ENCODE measurements at regions not wholly inside any gene's neighbourhood (a gene's known extent, or its start where the extent isn't known, plus 50 kb on each side); places are given as distances from the start of the nearest gene placed in this dataset.

GRCh38 chr11:116173941-116174911, 598.6 kb downstream of the BUD13 start:
- no peak for TF ChIP-seq SP5 (CRISPR knock-in tag; IDR thresholded peaks at IDR 0.05; ENCODE audit: borderline replicate concordance, low read depth)
- TF ChIP-seq SMAD9 (CRISPR knock-in tag; IDR thresholded peaks at IDR 0.05), result no peak
- no peak for TF ChIP-seq ZSCAN21 (CRISPR knock-in tag; IDR thresholded peaks at IDR 0.05; ENCODE audit: borderline replicate concordance)
- TF ChIP-seq ZNF644 (CRISPR knock-in tag; IDR thresholded peaks at IDR 0.05; ENCODE audit: low read depth), result no peak
- no peak for TF ChIP-seq FOSL1 (CRISPR knock-in tag; IDR thresholded peaks at IDR 0.05; ENCODE audit: borderline replicate concordance)
- no peak for TF ChIP-seq HNF4A (CRISPR knock-in tag; IDR thresholded peaks at IDR 0.05)
- no peak for TF ChIP-seq ZNF510 (CRISPR knock-in tag; IDR thresholded peaks at IDR 0.05; ENCODE audit: low read depth)
- TF ChIP-seq STAT5B (CRISPR knock-in tag; IDR thresholded peaks at IDR 0.05), result no peak
- ChIA-PET CTCF (ENCODE audit: low intra/inter-chr PET ratio, low total read pairs) (no interaction called here), POLR2A (no interaction called here)
- BruUV-seq (replicated peaks), result no TSS peak
- Histone ChIP-seq H3K4me3 (replicated peaks in 1 of 3; ENCODE audit: insufficient read depth in 1 of 3, low read depth in 2 of 3, low read length in 3 of 3) (no peak overlapping the region), H3K9me3 (ENCODE audit: low read length) (no peaks in the 10 kb centered on the region), H3K27me3 (ENCODE audit: control insufficient read depth in 1 of 2, insufficient read depth in 2 of 2, low read length in 2 of 2) (0 out of 5 replicates have a peak, but pooled peaks cover 0 to 2% of the 10 kb centered on the region in 2 experiments), H3K4me2 (ENCODE audit: low read depth, low read length) (no peak overlapping the region), H3K9ac (ENCODE audit: insufficient read depth, low read depth, low read length) (no peak overlapping the region), H3K79me2 (ENCODE audit: insufficient read depth, low read length) (no peaks in the 10 kb centered on the region), H3K27ac (ENCODE audit: extremely low read length, insufficient read depth, low read length) (no peak overlapping the region), H3K4me1 (ENCODE audit: insufficient read depth, low read length) (peaks cover 5% of the 10 kb centered on the region; the same call in 1 of the 2 replicates), H2AFZ (ENCODE audit: low read length) (no peak overlapping the region), H3K36me3 (replicated peaks in 1 of 2; ENCODE audit: control insufficient read depth in 1 of 2, insufficient read depth in 2 of 2, low read length in 2 of 2) (no peaks in the 10 kb centered on the region), H4K20me1 (ENCODE audit: insufficient read depth, low read length) (no peaks in the 10 kb centered on the region)
- ATAC-seq (no peak), FAIRE-seq (no peak), DNase-seq (ENCODE audit: low spot score) (no peak)
- in situ Hi-C loops (cut with HindIII; ENCODE audit: extremely low pct_ligation_motif_present, low pct_unique_long_range_greater_than_20kb), result no loop called here
- intact Hi-C loops (cut with micrococcal nuclease; ENCODE audit: unreplicated experiment), result no loop called here
- 64% methylated on average over 19 of the region's 20 CpGs for WGBS (ENCODE audit: low lambda C conversion rate)

GRCh38 chr11:116173506-116173905, 599.3 kb downstream of the BUD13 start:
- WGBS (ENCODE audit: low lambda C conversion rate), result 45% methylated on average over 4 of the region's 4 CpGs
- ATAC-seq (no peak), FAIRE-seq (no peak), DNase-seq (ENCODE audit: low spot score) (no peak)
- Histone ChIP-seq H3K27me3 (ENCODE audit: control insufficient read depth in 1 of 2, insufficient read depth in 2 of 2, low read length in 2 of 2) (0 out of 5 replicates have a peak, but pooled peaks cover 0 to 2% of the 10 kb centered on the region in 2 experiments), H4K20me1 (ENCODE audit: insufficient read depth, low read length) (no peaks in the 10 kb centered on the region), H3K27ac (ENCODE audit: extremely low read length, insufficient read depth, low read length) (no peak overlapping the region), H3K4me1 (ENCODE audit: insufficient read depth, low read length) (peaks cover 5% of the 10 kb centered on the region; the same call in 1 of the 2 replicates), H3K9me3 (ENCODE audit: low read length) (no peaks in the 10 kb centered on the region), H3K9ac (ENCODE audit: insufficient read depth, low read depth, low read length) (no peak overlapping the region), H2AFZ (ENCODE audit: low read length) (no peak overlapping the region), H3K4me2 (ENCODE audit: low read depth, low read length) (no peak overlapping the region), H3K4me3 (replicated peaks in 1 of 3; ENCODE audit: insufficient read depth in 1 of 3, low read depth in 2 of 3, low read length in 3 of 3) (no peak overlapping the region), H3K36me3 (replicated peaks in 1 of 2; ENCODE audit: control insufficient read depth in 1 of 2, insufficient read depth in 2 of 2, low read length in 2 of 2) (no peaks in the 10 kb centered on the region), H3K79me2 (ENCODE audit: insufficient read depth, low read length) (no peaks in the 10 kb centered on the region)
- in situ Hi-C loops (cut with HindIII; ENCODE audit: extremely low pct_ligation_motif_present, low pct_unique_long_range_greater_than_20kb) (no loop called here), intact Hi-C loops (cut with micrococcal nuclease; ENCODE audit: unreplicated experiment) (no loop called here)
- BruUV-seq (replicated peaks), result no TSS peak
- ChIA-PET CTCF (ENCODE audit: low intra/inter-chr PET ratio, low total read pairs) (no interaction called here), POLR2A (no interaction called here)
- TF ChIP-seq ZNF724P (CRISPR knock-in tag; IDR thresholded peaks at IDR 0.05; ENCODE audit: borderline replicate concordance) (no peak), FOXA1 (IDR thresholded peaks at IDR 0.05) (no peak), FOXA1 (CRISPR knock-in tag; IDR thresholded peaks at IDR 0.05) (no peak), NAIF1 (CRISPR knock-in tag; IDR thresholded peaks at IDR 0.05; ENCODE audit: borderline replicate concordance) (no peak), SNAI1 (CRISPR knock-in tag; IDR thresholded peaks at IDR 0.05; ENCODE audit: borderline replicate concordance) (no peak), ZNF256 (CRISPR knock-in tag; conservative IDR thresholded peaks at IDR 0.05) (no peak), ZNF234 (CRISPR knock-in tag; conservative IDR thresholded peaks at IDR 0.05) (no peak), BRCA1 (CRISPR knock-in tag; IDR thresholded peaks at IDR 0.05) (no peak), ZMYM3 (CRISPR knock-in tag; IDR thresholded peaks at IDR 0.05) (no peak), ZNF709 (CRISPR knock-in tag; IDR thresholded peaks at IDR 0.05) (no peak)

Data from HepG2 (cell line).